ENCODE measurements at regions not wholly inside any gene's neighbourhood (a gene's known extent, or its start where the extent isn't known, plus 50 kb on each side); places are given as distances from the start of the nearest gene placed in this dataset.

DNA sequence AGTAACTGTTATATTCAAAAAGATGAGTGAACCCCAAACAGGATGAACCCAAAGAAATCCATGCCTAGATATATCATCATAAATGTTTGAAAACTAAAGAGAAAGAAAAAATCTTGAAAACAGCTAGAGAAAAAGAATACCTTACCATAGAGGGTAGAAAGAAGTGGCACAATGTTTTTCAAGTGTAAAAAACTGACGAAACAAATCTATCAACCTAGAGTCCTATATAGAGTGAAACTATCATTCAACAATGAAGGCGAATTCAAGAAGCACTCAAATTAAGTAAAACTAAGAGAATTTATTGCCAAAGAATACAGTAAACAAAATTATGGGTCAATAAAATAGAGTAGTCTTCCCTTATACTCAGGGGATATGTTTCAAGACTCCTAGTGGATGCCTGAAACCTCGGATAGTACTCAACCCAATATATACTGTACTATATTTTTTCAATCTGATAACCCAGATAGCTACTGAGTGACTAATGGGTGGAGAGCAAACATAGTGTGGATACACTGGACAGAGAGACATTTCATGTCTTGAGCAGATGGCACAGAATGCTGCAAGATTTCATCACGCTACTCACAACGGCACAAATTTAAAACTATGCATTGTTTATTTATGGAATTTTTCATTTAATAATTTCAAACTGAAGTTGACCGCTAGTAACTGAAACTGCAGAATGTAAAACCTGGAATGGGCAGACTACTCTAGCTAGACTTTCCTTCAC, 52.6 kb upstream of the TMEM106B start:
- TF ChIP-seq, protein P1, sequence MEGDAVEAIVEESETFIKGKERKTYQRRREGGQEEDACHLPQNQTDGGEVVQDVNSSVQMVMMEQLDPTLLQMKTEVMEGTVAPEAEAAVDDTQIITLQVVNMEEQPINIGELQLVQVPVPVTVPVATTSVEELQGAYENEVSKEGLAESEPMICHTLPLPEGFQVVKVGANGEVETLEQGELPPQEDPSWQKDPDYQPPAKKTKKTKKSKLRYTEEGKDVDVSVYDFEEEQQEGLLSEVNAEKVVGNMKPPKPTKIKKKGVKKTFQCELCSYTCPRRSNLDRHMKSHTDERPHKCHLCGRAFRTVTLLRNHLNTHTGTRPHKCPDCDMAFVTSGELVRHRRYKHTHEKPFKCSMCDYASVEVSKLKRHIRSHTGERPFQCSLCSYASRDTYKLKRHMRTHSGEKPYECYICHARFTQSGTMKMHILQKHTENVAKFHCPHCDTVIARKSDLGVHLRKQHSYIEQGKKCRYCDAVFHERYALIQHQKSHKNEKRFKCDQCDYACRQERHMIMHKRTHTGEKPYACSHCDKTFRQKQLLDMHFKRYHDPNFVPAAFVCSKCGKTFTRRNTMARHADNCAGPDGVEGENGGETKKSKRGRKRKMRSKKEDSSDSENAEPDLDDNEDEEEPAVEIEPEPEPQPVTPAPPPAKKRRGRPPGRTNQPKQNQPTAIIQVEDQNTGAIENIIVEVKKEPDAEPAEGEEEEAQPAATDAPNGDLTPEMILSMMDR (IDR thresholded peaks at IDR 0.05) = no peak
- Histone ChIP-seq H3K9ac (no peak overlapping the region), H2AFZ (no peak overlapping the region)

DNA sequence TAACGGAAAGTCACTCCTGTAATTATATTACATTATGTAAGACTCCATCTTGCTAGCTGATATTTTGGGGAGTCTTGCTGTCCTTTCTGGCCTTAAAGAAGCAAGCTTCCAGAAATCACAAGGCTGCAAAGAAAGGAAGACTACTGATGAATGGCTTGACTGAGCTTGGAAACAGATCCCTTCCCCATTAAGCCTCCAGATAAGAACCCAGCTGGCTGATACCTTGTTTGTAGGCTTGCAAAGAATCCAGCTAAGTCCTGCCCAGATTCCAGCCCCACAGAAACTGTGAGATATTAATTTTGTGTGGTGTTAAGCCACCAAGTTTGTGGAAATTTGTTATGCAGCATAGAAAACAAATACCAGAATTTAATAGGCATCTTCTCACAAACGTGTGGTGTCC, 49.9 kb upstream of the TMEM106B start:
- no peaks in the 10 kb centered on the region for H3K36me3 ChIP-seq (ENCODE audit: control insufficient read depth, insufficient read depth, low read length)
- H3K4me1 ChIP-seq = no peaks in the 10 kb centered on the region
- H3K9me3 ChIP-seq (ENCODE audit: control insufficient read depth, low read length) = no peaks in the 10 kb centered on the region
- H3K27me3 ChIP-seq (ENCODE audit: control insufficient read depth, insufficient read depth, low read length) = no peaks in the 10 kb centered on the region
- no peak overlapping the region for H3K27ac ChIP-seq
- H3K9ac ChIP-seq = no peak overlapping the region
- no peaks in the 10 kb centered on the region for H3K79me2 ChIP-seq
- H2AFZ ChIP-seq = no peak overlapping the region
- no peak overlapping the region for H3K4me2 ChIP-seq (ENCODE audit: low read length)
- H3K4me3 ChIP-seq (ENCODE audit: low read depth, low read length) = no peak overlapping the region
- TF ChIP-seq, protein P1 (IDR thresholded peaks at IDR 0.05) = no peak

More for the DNA sequence above, 52.6 kb upstream of the TMEM106B start:
- no peak overlapping the region for H3K27ac ChIP-seq
- H3K9me3 ChIP-seq (ENCODE audit: control insufficient read depth, low read length) = no peaks in the 10 kb centered on the region
- H3K4me3 ChIP-seq (ENCODE audit: low read depth, low read length) = no peak overlapping the region
- no peaks in the 10 kb centered on the region for H3K27me3 ChIP-seq (ENCODE audit: control insufficient read depth, insufficient read depth, low read length)
- no peaks in the 10 kb centered on the region for H3K36me3 ChIP-seq (ENCODE audit: control insufficient read depth, insufficient read depth, low read length)
- no peaks in the 10 kb centered on the region for H3K79me2 ChIP-seq
- no peak overlapping the region for H3K4me2 ChIP-seq (ENCODE audit: low read length)
- H3K4me1 ChIP-seq = no peaks in the 10 kb centered on the region

All from parathyroid adenoma (tissue), 2 donors.